IMR-90 (cell line): ENCODE measurements at regions not wholly inside any gene's neighbourhood (a gene's known extent, or its start where the extent isn't known, plus 50 kb on each side); places are given as distances from the start of the nearest gene placed in this dataset.

Experiments used
- ATAC-seq: fragments of 200-7000 bp; cut with Tn5 transposase; 2 replicates; pipeline ENCODE4 v1.9.1; 2020; ENCODE audit warnings: low read depth, mild to moderate bottlenecking, moderate library complexity
- BruUV-seq: library from RNA; stranded (reverse); fragments of 400-500 nt; replicated peaks from 2 replicates; lab custom pipeline; 2021; lab: Mats Ljungman, UMichigan
- CTCF ChIA-PET: fragments of 300-600 bp; formaldehyde crosslinking; extraction: SDS; loops from one replicate; lab custom pipeline; 2021; ENCODE audit warnings: antibody characterized with exemption; lab: Yijun Ruan, JAX
- POLR2A ChIA-PET: fragments of 300-600 bp; sonication (Branson Sonifier 250); formaldehyde crosslinking; loops from one replicate; lab custom pipeline; 2022; ENCODE audit warnings: antibody characterized with exemption; ENCODE audit not compliant: unreplicated experiment; lab: Charles Lee
- DNase-seq: peaks from one replicate; pipeline ENCODE4 v3.0.0; 2013
- H2AFZ ChIP-seq: replicated peaks from 2 replicates; pipeline ENCODE3; 2013; ENCODE audit warnings: low read length, mild to moderate bottlenecking; ENCODE audit not compliant: poor library complexity
- H2AK5ac ChIP-seq: 2 replicates; pipeline ENCODE4 v1.6.1; 2013; ENCODE audit warnings: low read depth, low read length, inconsistent platforms
- H2AK9ac ChIP-seq: replicated peaks from 2 replicates; pipeline ENCODE3; 2013; ENCODE audit warnings: mild to moderate bottlenecking, low read depth, low read length, moderate library complexity; ENCODE audit not compliant: poor library complexity
- H2BK120ac ChIP-seq: 2 replicates; pipeline ENCODE4 v1.6.1; 2013; ENCODE audit warnings: low read depth, low read length, inconsistent platforms
- H2BK15ac ChIP-seq: 3 replicates; pipeline ENCODE4 v1.6.1; 2013; ENCODE audit warnings: low read depth, low read length, inconsistent platforms
- H2BK20ac ChIP-seq: 2 replicates; pipeline ENCODE4 v1.6.1; 2013; ENCODE audit warnings: low read depth, mild to moderate bottlenecking, inconsistent platforms, low read length, moderate library complexity
- H2BK5ac ChIP-seq: 2 replicates; pipeline ENCODE4 v1.6.1; 2013; ENCODE audit warnings: mild to moderate bottlenecking, low read depth, low read length, inconsistent platforms; ENCODE audit not compliant: poor library complexity, severe bottlenecking
- H3K14ac ChIP-seq: replicated peaks from 2 replicates; pipeline ENCODE4 v1.6.1; 2013; ENCODE audit warnings: low read depth, low read length, inconsistent platforms
- H3K18ac ChIP-seq: 2 replicates; pipeline ENCODE4 v1.6.1; 2013; ENCODE audit warnings: low read depth, low read length, control low read depth
- H3K23ac ChIP-seq: 2 replicates; pipeline ENCODE4 v1.6.1; 2013; ENCODE audit warnings: low read depth, low read length, inconsistent platforms
- H3K27ac ChIP-seq: 2 replicates; pipeline ENCODE4 v1.5.1; 2013; ENCODE audit warnings: mild to moderate bottlenecking, control low read depth, low read length; ENCODE audit not compliant: insufficient read depth
- H3K27me3 ChIP-seq: 2 replicates; pipeline ENCODE4 v1.6.1; 2013; ENCODE audit warnings: low read length; ENCODE audit not compliant: control insufficient read depth, insufficient read depth
- H3K36me3 ChIP-seq: 2 replicates; pipeline ENCODE4 v1.6.1; 2013; ENCODE audit warnings: low read length, mixed read lengths; ENCODE audit not compliant: control insufficient read depth, insufficient read depth
- H3K4ac ChIP-seq: 2 replicates; pipeline ENCODE4 v1.6.1; 2013; ENCODE audit warnings: low read depth, low read length, inconsistent platforms
- H3K4me1 ChIP-seq: 2 replicates; pipeline ENCODE4 v1.6.1; 2013; ENCODE audit warnings: low read length, mixed read lengths; ENCODE audit not compliant: control insufficient read depth, insufficient read depth
- H3K4me2 ChIP-seq: 2 replicates; pipeline ENCODE4 v1.6.1; 2013; ENCODE audit warnings: low read depth, mild to moderate bottlenecking, control low read depth, low read length, moderate library complexity
- H3K4me3 ChIP-seq: 2 replicates; pipeline ENCODE4 v1.5.1; 2013; ENCODE audit warnings: low read depth, mild to moderate bottlenecking, control low read depth, low read length, moderate library complexity; ENCODE audit not compliant: insufficient read depth
- H3K56ac ChIP-seq: 2 replicates; pipeline ENCODE4 v1.6.1; 2013; ENCODE audit warnings: low read length, inconsistent platforms; ENCODE audit not compliant: insufficient read depth; ENCODE audit errors: extremely low read depth
- H3K79me1 ChIP-seq, 2 experiments: 2 replicates each; pipeline ENCODE4 v1.6.1; 2013; ENCODE audit warnings: low read length in 2 of 2, inconsistent platforms in 1 of 2, low read depth in 1 of 2
- H3K9ac ChIP-seq: 2 replicates; pipeline ENCODE4 v1.6.1; 2013; ENCODE audit warnings: low read depth, low read length, control low read depth
- H3K9me1 ChIP-seq: 2 replicates; pipeline ENCODE4 v1.6.1; 2013; ENCODE audit warnings: low read length, inconsistent platforms; ENCODE audit not compliant: insufficient read depth
- H3K9me3 ChIP-seq: 2 replicates; pipeline ENCODE4 v1.6.1; 2013; ENCODE audit warnings: low read length; ENCODE audit not compliant: control insufficient read depth, insufficient read depth
- H4K20me1 ChIP-seq: 2 replicates; pipeline ENCODE4 v1.6.1; 2013; ENCODE audit warnings: low read length, inconsistent platforms; ENCODE audit not compliant: insufficient read depth
- H4K5ac ChIP-seq: 2 replicates; pipeline ENCODE4 v1.6.1; 2013; ENCODE audit warnings: mild to moderate bottlenecking, low read depth, low read length, control low read depth
- H4K8ac ChIP-seq, 2 experiments: 2 replicates each; pipeline ENCODE4 v1.6.1; 2013; ENCODE audit warnings: low read depth in 2 of 2, low read length in 2 of 2, control low read depth in 1 of 2, inconsistent platforms in 1 of 2
- H4K91ac ChIP-seq: 2 replicates; pipeline ENCODE4 v1.6.1; 2013; ENCODE audit warnings: low read depth, low read length, inconsistent platforms; ENCODE audit not compliant: insufficient read depth
- BHLHE40 ChIP-seq: fragments of 150-350 bp; IDR thresholded peaks from 2 replicates; pipeline ENCODE4 v1.6.1; 2016; ENCODE audit warnings: mild to moderate bottlenecking, low read depth, low read length
- CEBPB ChIP-seq: IDR thresholded peaks from 2 replicates; pipeline ENCODE4 v1.6.1; 2012; ENCODE audit warnings: low read depth, low read length, improper control_type of control experiment
- CHD1 ChIP-seq: IDR thresholded peaks from 2 replicates; pipeline ENCODE4 v1.6.1; 2012; ENCODE audit warnings: low read depth, low read length, improper control_type of control experiment
- CTCF ChIP-seq: conservative IDR thresholded peaks from 2 replicates; pipeline ENCODE4 v1.5.1; 2012; ENCODE audit warnings: mild to moderate bottlenecking, low read depth, low read length, improper control_type of control experiment
- ELK1 ChIP-seq: fragments of 150-350 bp; IDR thresholded peaks from 2 replicates; pipeline ENCODE4 v1.6.1; 2016; ENCODE audit warnings: low read depth, mild to moderate bottlenecking, low read length, moderate library complexity, borderline replicate concordance
- FOS ChIP-seq: fragments of 150-350 bp; IDR thresholded peaks from 2 replicates; pipeline ENCODE4 v1.6.1; 2016; ENCODE audit warnings: low read depth, low read length
- MAFK ChIP-seq: IDR thresholded peaks from 2 replicates; pipeline ENCODE4 v1.6.1; 2012; ENCODE audit warnings: low read depth, low read length, improper control_type of control experiment
- MAZ ChIP-seq: IDR thresholded peaks from 2 replicates; pipeline ENCODE4 v1.6.1; 2012; ENCODE audit warnings: low read depth, mild to moderate bottlenecking, low read length, improper control_type of control experiment, moderate library complexity, borderline replicate concordance
- MXI1 ChIP-seq: IDR thresholded peaks from 2 replicates; pipeline ENCODE4 v1.6.1; 2012; ENCODE audit warnings: low read depth, mild to moderate bottlenecking, low read length, moderate library complexity, borderline replicate concordance
- NFE2L2 ChIP-seq: fragments of 150-350 bp; IDR thresholded peaks from 2 replicates; pipeline ENCODE4 v1.6.1; 2016; ENCODE audit warnings: low read depth, mild to moderate bottlenecking, low read length
- POLR2A ChIP-seq: IDR thresholded peaks from 2 replicates; pipeline ENCODE4 v1.6.1; 2012; ENCODE audit warnings: mild to moderate bottlenecking, low read depth, low read length
- RAD21 ChIP-seq: IDR thresholded peaks from 2 replicates; pipeline ENCODE4 v1.6.1; 2012; ENCODE audit warnings: low read length, improper control_type of control experiment
- RCOR1 ChIP-seq: IDR thresholded peaks from 2 replicates; pipeline ENCODE4 v1.6.1; 2012; ENCODE audit warnings: mild to moderate bottlenecking, low read length, improper control_type of control experiment; ENCODE audit not compliant: insufficient replicate concordance
- RFX5 ChIP-seq: IDR thresholded peaks from 2 replicates; pipeline ENCODE4 v1.8.0; 2012; ENCODE audit warnings: low read depth, mild to moderate bottlenecking, low read length, moderate library complexity
- SMC3 ChIP-seq: fragments of 150-350 bp; IDR thresholded peaks from 2 replicates; pipeline ENCODE4 v1.6.1; 2016; ENCODE audit warnings: low read depth, mild to moderate bottlenecking, antibody characterized with exemption, low read length, moderate library complexity
- USF2 ChIP-seq: fragments of 150-350 bp; IDR thresholded peaks from 2 replicates; pipeline ENCODE4 v1.6.1; 2017; ENCODE audit warnings: mild to moderate bottlenecking, antibody characterized with exemption, low read length, low read depth
- WGBS, 2 experiments: methylation state at CpG; one replicate each; pipeline versions ENCODE4 v1.1.5 to v1.1.7; 2013; ENCODE audit warnings: missing lambda C conversion rate in 2 of 2; ENCODE audit not compliant: insufficient read length in 1 of 2; ENCODE audit errors: extremely low coverage in 2 of 2; 5-methylcytosine and 5-hydroxymethylcytosine counted together
- dilution Hi-C: fragments of 300-500 bp; cut with HindIII; formaldehyde crosslinking; loops from one replicate; pipeline ENCODE4 v1.14.3; 2018; ENCODE audit warnings: low sequenced_read_pairs; ENCODE audit not compliant: unreplicated experiment
- in situ Hi-C: fragments of 300-500 bp; cut with MboI; formaldehyde crosslinking; loops from 3 replicates; pipeline ENCODE4 v1.14.3; 2019; ENCODE audit warnings: low sequenced_read_pairs, inconsistent platforms, mixed read lengths
- intact Hi-C: fragments of 100-400 bp; cut with micrococcal nuclease; formaldehyde crosslinking; loops from 2 replicates; pipeline ENCODE4 v1.10.0; 2022

- no peaks in the 10 kb centered on the region for H4K20me1 ChIP-seq
- H3K14ac ChIP-seq: no peak overlapping the region
- H3K4ac ChIP-seq: no peak overlapping the region
- no peaks in the 10 kb centered on the region for H3K9me1 ChIP-seq
- no TSS peak for BruUV-seq
- H2BK20ac ChIP-seq: no peak overlapping the region
- H3K27me3 ChIP-seq: no peaks in the 10 kb centered on the region
- H3K4me3 ChIP-seq: no peak overlapping the region
- CTCF ChIA-PET: no interaction called here
- dilution Hi-C loops (no loop called here), in situ Hi-C loops (no loop called here), intact Hi-C loops (no loop called here)
- no peak overlapping the region for H2BK15ac ChIP-seq
- H3K79me1 ChIP-seq: no peaks in the 10 kb centered on the region
- H3K9me3 ChIP-seq: no peaks in the 10 kb centered on the region
- TF ChIP-seq CHD1: no peak
- no peak for TF ChIP-seq MXI1
- TF ChIP-seq BHLHE40: no peak
- no peak for TF ChIP-seq POLR2A
- TF ChIP-seq CEBPB: no peak
- TF ChIP-seq FOS: no peak
- TF ChIP-seq RCOR1: no peak
- no peak for TF ChIP-seq ELK1
- TF ChIP-seq CTCF: no peak
- TF ChIP-seq RAD21: no peak
- no peak for TF ChIP-seq RFX5
- no peak for TF ChIP-seq MAZ
- TF ChIP-seq SMC3: no peak
- TF ChIP-seq USF2: no peak
- no peak for TF ChIP-seq MAFK
- TF ChIP-seq NFE2L2: no peak
- H3K4me1 ChIP-seq: no peaks in the 10 kb centered on the region
- no peaks in the 10 kb centered on the region for H3K36me3 ChIP-seq
- no peak overlapping the region for H2AK5ac ChIP-seq
- H3K9ac ChIP-seq: no peak overlapping the region
- no peak for DNase-seq
- no peak overlapping the region for H2AK9ac ChIP-seq
- H4K91ac ChIP-seq: no peak overlapping the region
- no peak overlapping the region for H3K56ac ChIP-seq
- ATAC-seq: no peak
- no peak overlapping the region for H2BK5ac ChIP-seq
- no peak overlapping the region for H2AFZ ChIP-seq
- no peak overlapping the region for H3K4me2 ChIP-seq
- POLR2A ChIA-PET: no interaction called here
- no peak overlapping the region for H4K5ac ChIP-seq
- H3K18ac ChIP-seq: no peak overlapping the region
- no peak overlapping the region for H4K8ac ChIP-seq
- H2BK120ac ChIP-seq: no peak overlapping the region
- no peak overlapping the region for H3K27ac ChIP-seq
- H3K23ac ChIP-seq: no peak overlapping the region
- no CpG with 5 or more reads among the region's 2 CpGs for WGBS, 2 experiments
Measured at GRCh38 chr1:220426989-220427388, 100.9 kb upstream of the MARK1 start.
